Transverse colon (tissue), 4 donors: ENCODE measurements at regions not wholly inside any gene's neighbourhood (a gene's known extent, or its start where the extent isn't known, plus 50 kb on each side); places are given as distances from the start of the nearest gene placed in this dataset.
"Not testable (repeated sequence)": the region's sequence is repeated elsewhere in the genome, so short reads cannot be mapped to it uniquely, and the experiment has no call there.

Source experiments
- DNase-seq: peaks from one replicate; pipeline ENCODE4 v3.0.0-alpha.2; 2019
- H3K27ac ChIP-seq, 4 donors: fragments of 200-600 bp; sonication (generic); 2 replicates each; pipeline ENCODE4 v1.5.1; 2016 to 2018; ENCODE audit warnings: inconsistent platforms in 4 of 4
- H3K27me3 ChIP-seq: fragments of 200-600 bp; sonication (generic); 2 replicates; pipeline ENCODE4 v1.5.1; 2017; ENCODE audit warnings: inconsistent platforms
- H3K36me3 ChIP-seq, 4 donors: fragments of 200-600 bp; sonication (generic); 2 replicates each; pipeline ENCODE4 v1.5.1; 2017 to 2019; ENCODE audit warnings: inconsistent platforms in 4 of 4
- H3K4me1 ChIP-seq, 4 donors: fragments of 200-600 bp; sonication (generic); 2 replicates each; pipeline ENCODE4 v1.5.1; 2017 to 2020; ENCODE audit warnings: inconsistent platforms in 4 of 4
- H3K4me3 ChIP-seq, 4 donors: fragments of 200-600 bp; sonication (generic); 1 replicate in 1 of 4; 2 replicates in 3 of 4; pipeline versions ENCODE4 v1.5.1 to v1.6.1; 2017 to 2019; ENCODE audit warnings: inconsistent platforms in 4 of 4
- H3K9me3 ChIP-seq, 2 donors: fragments of 200-600 bp; sonication (generic); 2 replicates each; pipeline ENCODE4 v1.5.1; 2017 to 2019; ENCODE audit warnings: inconsistent platforms in 2 of 2
- WGBS, 2 donors: methylation state at CpG; one replicate each; pipeline ENCODE4 v1.1.5; 2018; ENCODE audit warnings: low coverage in 1 of 2; 5-methylcytosine and 5-hydroxymethylcytosine counted together
- in situ Hi-C, 4 donors: fragments of 200-750 bp; cut with MboI; loops; one replicate each; pipeline versions ENCODE4 v1.15.0 to v1.15.1; 2017; ENCODE audit warnings: low sequenced_read_pairs in 3 of 4, low pct_ligation_motif_present in 1 of 4, low pct_unique_long_range_greater_than_20kb in 1 of 4
- intact Hi-C: fragments of 100-400 bp; cut with DNase I; formaldehyde crosslinking; loops from one replicate; pipeline ENCODE4 v1.15.1; 2023; ENCODE audit warnings: low total_unique reads

DNA sequence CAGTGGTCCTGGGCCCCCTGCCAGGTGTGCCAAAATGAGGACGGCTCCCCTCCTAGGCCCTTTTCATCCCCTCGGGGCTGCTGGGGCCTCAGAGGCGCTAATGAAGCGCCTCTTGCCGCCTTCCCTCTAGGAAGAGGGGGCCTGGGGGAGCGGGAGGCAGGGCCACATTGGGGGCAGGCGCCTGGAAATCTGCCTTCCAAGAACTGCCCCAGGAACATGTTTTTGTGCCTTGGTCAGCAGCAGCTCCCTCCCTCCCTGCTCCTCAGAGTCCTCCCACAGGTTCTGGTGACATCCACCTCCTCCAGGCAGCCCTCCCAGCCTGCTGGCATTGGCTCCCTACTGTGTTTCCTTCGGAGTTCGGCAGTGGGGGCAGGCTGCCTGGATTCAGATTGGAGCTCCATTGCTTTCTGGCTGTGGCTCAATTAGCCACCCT lies 155.3 kb downstream of the CRLF3 start:
- WGBS, 2 donors, result 64% methylated on average over 6 of the region's 9 CpGs; no CpG with 5 or more reads in 1 of the 2 donors
- DNase-seq, H3K27ac ChIP-seq, H3K4me1 ChIP-seq, H3K27me3 ChIP-seq, in situ Hi-C loops, H3K36me3 ChIP-seq, H3K9me3 ChIP-seq, H3K4me3 ChIP-seq, intact Hi-C loops: not testable (repeated sequence)

DNA sequence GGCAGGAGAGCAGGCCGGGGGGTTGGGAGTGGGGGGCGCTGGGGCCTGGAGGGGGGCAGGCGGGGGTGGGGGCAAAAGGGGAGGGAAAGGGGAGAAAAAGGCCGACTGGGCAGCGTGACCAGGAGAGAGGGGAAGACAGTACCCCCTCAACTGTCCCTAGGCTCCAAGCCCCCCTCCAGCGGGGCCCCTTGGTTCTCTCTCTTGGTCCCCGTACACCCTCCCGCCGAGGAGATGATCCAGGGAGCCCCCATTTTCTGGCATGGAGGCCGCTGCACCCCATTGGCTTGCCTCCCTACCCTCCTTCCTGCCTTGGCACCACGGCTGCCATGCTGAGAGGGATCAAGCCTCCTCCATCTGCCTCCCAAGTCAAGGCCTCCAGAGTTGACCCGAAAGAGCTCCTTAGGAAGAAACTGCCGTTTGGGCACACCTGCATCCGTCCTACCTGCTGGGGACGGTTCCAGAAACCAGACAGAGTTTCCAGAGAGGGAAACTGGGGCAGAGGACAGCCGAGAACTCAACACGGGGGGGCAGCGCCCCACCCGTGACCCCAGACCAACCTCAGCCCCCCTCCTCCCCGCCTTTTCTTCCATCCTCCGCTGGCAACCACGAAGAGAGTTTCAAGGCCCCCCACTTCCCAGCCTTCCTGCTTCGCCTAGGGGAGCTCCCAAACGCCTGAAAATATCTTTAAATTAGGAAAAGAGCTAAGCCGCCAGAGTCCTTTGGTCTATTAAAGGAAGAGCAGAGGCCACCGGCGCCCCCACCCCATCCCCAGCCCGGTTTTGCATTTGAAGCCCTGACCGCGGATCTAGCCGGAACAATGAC lies 155.9 kb downstream of the CRLF3 start:
- DNase-seq, H3K36me3 ChIP-seq, H3K9me3 ChIP-seq, intact Hi-C loops, H3K27me3 ChIP-seq, in situ Hi-C loops, H3K4me3 ChIP-seq, H3K27ac ChIP-seq, H3K4me1 ChIP-seq: not testable (repeated sequence)
- WGBS, 2 donors, result 26 to 37% methylated on average over 3 to 16 of the region's 31 CpGs

DNA sequence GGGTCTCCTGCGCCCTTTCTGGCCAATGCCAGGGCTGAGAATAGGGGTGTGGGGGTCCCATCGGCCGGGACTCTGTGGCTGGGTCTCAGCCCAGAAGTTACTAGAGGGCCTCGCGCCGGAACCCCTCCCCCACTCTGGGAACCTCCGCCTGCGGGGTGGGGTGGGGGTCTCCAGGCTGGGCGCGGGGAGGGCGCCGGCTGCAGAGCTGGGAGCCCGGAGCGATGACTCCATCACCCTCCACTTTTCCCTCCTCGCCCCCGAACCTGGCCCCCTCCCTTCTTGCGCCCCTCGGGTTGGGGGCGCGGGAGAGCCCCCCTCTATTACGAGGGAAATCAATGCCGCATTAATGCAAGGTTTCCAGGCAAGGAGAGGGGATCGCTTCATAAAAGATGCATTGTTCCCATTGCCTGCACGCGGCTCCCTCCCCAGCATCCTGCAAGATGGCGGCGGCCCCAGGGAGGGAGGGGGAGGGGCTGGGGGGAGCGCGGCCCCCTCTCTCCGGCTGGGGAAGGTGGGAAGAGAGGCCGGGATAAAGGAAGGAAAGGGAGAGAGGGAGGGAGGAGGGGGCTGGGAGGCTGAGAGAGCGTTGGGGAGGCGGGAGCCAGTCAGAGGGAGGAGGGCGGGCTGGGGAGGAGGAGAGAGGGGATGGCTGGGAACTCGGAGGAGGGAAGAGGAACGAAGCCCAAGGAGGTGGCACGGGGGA lies 156.7 kb downstream of the CRLF3 start:
- Histone ChIP-seq H3K27ac (peak overlapping the region in 1 of 4 donors; percentile 45), H3K4me3 (peak overlapping the region; percentile 29 to 56 (median 42))
- H3K36me3 ChIP-seq, intact Hi-C loops, in situ Hi-C loops, H3K27me3 ChIP-seq, H3K4me1 ChIP-seq, H3K9me3 ChIP-seq: not testable (repeated sequence)
- no CpG with 5 or more reads among the region's 37 CpGs for WGBS, 2 donors
- peak; percentile 40 for DNase-seq

DNA sequence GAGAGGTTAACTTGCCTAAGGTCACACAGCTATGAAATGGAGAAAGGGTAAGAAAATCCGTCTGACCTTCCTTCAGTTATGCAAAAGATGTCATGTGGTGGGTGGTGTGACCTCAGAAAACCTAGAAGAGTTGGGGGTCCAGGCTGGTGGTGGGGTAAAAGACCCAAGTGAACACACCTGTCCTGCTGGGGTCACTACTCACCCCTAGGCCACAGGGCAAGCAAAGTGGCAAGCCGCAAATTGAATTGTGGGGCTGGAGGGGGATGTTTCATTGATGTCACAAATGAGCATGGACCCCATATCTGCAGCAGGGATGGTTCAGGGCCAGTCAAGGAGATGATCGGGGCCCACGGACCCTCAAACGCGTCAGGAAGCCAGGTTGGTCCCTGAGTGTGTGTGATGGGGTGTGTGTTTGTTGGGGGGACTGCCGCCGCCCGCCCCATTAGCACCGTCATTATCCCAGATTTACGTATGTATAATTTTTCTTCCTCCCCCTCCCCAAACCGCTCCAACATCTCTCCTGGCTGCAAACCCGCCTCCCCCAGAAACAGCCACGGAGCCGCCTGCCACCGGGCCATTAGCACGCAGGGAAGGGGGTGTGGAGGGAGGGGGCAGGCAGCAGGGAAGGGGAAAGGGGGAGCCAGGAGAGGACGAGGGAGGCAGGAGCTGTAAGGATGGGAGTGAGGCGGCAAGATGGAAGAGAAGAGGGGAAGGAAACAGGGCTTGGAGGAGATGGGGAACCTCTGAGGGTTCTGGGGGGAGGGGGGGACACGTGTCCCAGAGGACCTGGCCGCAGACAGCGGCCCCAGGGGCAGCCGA lies 157.4 kb downstream of the CRLF3 start:
- H3K27ac ChIP-seq, H3K36me3 ChIP-seq, H3K4me1 ChIP-seq, DNase-seq, H3K27me3 ChIP-seq, intact Hi-C loops, H3K9me3 ChIP-seq, in situ Hi-C loops: not testable (repeated sequence)
- 67 to 82% methylated on average over 2 to 14 of the region's 23 CpGs for WGBS, 2 donors
- H3K4me3 ChIP-seq, result peak overlapping the region in 3 of 4 donors; percentile 40 to 56 (median 43)

DNA sequence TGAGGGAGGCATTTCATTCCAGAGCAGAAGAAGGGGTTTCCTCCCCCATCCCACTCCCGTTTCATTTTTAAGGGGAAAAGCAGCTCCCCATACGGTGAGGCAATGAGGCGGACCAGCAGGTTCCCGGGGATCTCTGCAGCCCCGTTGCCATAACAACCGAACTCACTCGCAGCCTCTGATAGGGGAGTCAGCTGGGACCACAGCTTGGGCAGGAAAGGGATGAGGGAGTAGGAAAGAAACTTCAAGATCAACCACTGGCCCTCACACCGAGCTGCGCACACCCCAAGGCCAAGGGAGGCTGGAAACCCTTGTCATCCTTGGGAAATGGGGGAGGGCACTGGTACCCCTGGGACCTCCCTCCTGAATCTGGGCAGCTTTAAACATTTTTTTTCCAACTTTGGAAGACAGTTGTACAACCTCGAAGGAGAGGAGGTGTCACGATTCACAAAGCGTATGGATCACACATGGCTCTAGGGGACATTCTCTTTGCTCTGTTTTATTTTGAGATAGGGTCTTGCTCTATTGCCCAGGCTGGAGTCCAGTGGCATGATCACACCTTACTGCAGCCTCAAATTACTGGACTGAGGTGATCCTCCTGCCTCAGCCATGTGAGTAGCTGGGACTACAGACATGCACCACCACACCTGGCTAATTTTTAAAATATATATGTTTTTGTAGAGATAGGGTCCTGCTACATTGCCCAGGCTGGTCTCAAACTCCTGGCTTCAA lies 160.6 kb downstream of the CRLF3 start:
- intact Hi-C loops, H3K4me1 ChIP-seq, H3K9me3 ChIP-seq, H3K36me3 ChIP-seq, DNase-seq, in situ Hi-C loops, H3K4me3 ChIP-seq, H3K27me3 ChIP-seq, H3K27ac ChIP-seq: not testable (repeated sequence)
- 35% methylated on average over 10 of the region's 12 CpGs; no CpG with 5 or more reads in 1 of the 2 donors for WGBS, 2 donors

DNA sequence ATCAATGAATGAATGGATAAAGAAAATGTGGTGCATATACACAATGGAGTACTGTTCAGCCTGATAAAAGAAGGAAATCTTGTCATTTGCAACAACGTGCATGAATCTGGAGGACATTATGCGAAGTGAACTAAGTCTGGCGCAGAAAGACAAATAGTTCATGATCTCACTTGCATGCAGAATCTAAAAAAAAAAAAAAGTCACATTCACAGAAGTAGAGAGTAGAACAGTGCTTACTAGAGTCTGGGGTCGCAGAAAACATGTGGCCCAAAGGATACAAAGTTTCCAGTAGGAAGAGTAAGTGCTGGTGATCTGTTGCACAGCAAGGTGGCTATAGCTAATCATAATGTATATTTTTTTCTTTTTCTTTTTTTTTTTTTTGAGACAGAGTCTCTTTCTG lies 167.3 kb downstream of the CRLF3 start:
- in situ Hi-C loops, H3K27me3 ChIP-seq, H3K4me3 ChIP-seq, H3K27ac ChIP-seq, H3K4me1 ChIP-seq, H3K9me3 ChIP-seq, DNase-seq, H3K36me3 ChIP-seq, intact Hi-C loops: not testable (repeated sequence)
- WGBS, 2 donors, result 86 to 94% methylated on average over 1 to 2 of the region's 4 CpGs

DNA sequence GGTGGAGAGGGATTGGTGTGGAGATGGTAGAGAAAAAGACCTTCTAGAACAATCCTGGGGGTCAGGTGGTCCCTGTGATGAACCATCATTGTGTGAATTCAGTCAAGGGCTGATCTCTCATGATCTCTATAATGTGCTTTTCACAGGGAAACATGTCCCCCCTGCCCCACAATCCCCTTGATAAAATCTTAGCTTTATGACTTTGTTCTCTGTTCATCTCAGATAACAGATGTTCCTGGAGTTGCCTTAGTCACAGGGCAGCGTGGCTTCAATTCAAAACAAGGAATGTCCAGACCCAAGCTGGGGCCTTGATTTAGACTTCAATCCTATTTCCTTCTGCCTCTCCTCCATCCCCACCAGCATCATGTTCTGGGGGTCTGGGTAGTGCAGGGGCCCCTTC lies 171.5 kb downstream of the CRLF3 start:
- intact Hi-C loops, in situ Hi-C loops: not testable (repeated sequence)

DNA sequence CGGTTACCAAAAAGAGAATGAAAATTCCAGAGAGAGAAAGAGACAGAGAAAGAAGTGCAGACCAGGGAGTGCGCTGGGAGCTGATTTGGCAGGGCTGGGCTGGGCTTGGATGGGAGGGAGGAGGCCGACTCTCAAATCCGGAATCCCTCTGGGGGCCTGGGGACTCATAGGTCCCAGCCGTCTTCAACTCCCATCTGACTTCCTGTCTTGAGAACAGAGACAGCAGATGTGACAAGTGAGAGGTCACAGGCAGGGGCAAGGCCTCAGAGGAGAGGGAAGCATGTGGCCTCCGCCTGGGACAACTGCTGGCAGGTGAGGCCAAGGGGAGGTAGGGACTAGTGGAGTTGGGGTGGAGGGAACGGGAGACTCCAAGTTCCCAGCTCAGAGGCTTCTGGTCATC lies 172.9 kb downstream of the GOSR1 start:
- DNase-seq, H3K27me3 ChIP-seq, H3K27ac ChIP-seq, H3K4me3 ChIP-seq, intact Hi-C loops, H3K9me3 ChIP-seq, H3K4me1 ChIP-seq, in situ Hi-C loops, H3K36me3 ChIP-seq: not testable (repeated sequence)
- 71% methylated on average over 7 of the region's 7 CpGs; no CpG with 5 or more reads in 1 of the 2 donors for WGBS, 2 donors

More for the DNA sequence above, 171.5 kb downstream of the CRLF3 start:
- 80 to 88% methylated on average over 1 of the region's 1 CpG for WGBS, 2 donors
- not testable (repeated sequence) for DNase-seq, H3K4me3 ChIP-seq, H3K27ac ChIP-seq, H3K9me3 ChIP-seq, H3K4me1 ChIP-seq, H3K36me3 ChIP-seq, H3K27me3 ChIP-seq

DNA sequence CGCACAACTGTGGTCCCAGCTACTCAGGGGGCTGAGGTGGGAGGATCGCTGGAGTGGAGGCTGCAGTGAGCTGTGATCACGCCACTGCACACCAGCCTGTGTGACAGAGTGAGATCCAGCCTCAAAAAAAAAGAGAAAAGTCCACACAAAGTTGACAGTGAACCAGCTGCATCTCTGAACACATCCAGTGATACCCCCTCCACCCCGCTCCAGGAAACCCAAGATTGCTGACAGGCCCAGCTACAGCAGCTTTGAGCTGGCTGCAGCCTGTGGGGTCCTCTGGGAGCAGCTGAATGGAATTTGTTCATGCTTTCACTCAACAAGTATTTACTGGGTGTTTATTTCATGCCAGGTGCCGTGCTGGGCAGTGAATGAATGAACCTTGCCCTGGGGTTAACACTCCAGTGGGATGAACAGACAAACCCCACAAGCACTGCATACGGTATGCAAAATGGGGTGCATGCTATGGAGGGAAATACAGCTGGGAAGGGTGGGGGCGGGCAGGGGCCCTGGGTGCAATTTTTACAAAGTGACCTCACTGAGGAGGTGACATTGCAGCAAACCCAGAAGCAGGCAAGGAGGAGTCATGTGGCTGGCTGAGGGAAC lies 170.9 kb downstream of the GOSR1 start:
- H3K4me1 ChIP-seq, intact Hi-C loops, in situ Hi-C loops, DNase-seq, H3K9me3 ChIP-seq, H3K4me3 ChIP-seq, H3K36me3 ChIP-seq, H3K27me3 ChIP-seq, H3K27ac ChIP-seq: not testable (repeated sequence)
- WGBS, 2 donors, result 60 to 77% methylated on average over 1 to 7 of the region's 7 CpGs
